Activated CD4-positive, alpha-beta memory T cell treated with anti-CD3 and anti-CD28 coated beads, Interleukin-2, amount 10 ng/mL, durations not matched to agents 7 days and 5 days (primary cell): ENCODE measurements at regions not wholly inside any gene's neighbourhood (a gene's known extent, or its start where the extent isn't known, plus 50 kb on each side); places are given as distances from the start of the nearest gene placed in this dataset.

Experiments
- CTCF ChIA-PET: fragments of 350-600 bp; sonication (Branson Sonifier 250); formaldehyde crosslinking; loops from one replicate; lab custom pipeline; 2021; ENCODE audit warnings: antibody characterized with exemption, inconsistent platforms; lab: Charles Lee
- POLR2A ChIA-PET: fragments of 350-600 bp; sonication (Branson Sonifier 250); formaldehyde crosslinking; loops from one replicate; lab custom pipeline; 2021; ENCODE audit warnings: antibody characterized with exemption; lab: Charles Lee
- DNase-seq: peaks from one replicate; pipeline ENCODE4 v3.0.0-alpha.2; 2020
- H3K27ac Mint-ChIP-seq: one replicate; pipeline ENCODE4 v1.8.0; 2021; ENCODE audit warnings: mild to moderate bottlenecking, mixed read lengths
- H3K27me3 Mint-ChIP-seq: one replicate; pipeline ENCODE4 v1.8.0; 2021; ENCODE audit warnings: mixed read lengths
- H3K36me3 Mint-ChIP-seq: one replicate; pipeline ENCODE4 v1.8.0; 2021; ENCODE audit warnings: low read depth, mixed read lengths
- H3K4me1 Mint-ChIP-seq: one replicate; pipeline ENCODE4 v1.8.0; 2021; ENCODE audit warnings: mixed read lengths
- H3K4me3 Mint-ChIP-seq: one replicate; pipeline ENCODE4 v1.8.0; 2021; ENCODE audit warnings: mild to moderate bottlenecking, mixed read lengths
- H3K9me3 Mint-ChIP-seq: one replicate; pipeline ENCODE4 v1.8.0; 2021; ENCODE audit warnings: mixed read lengths

DNA sequence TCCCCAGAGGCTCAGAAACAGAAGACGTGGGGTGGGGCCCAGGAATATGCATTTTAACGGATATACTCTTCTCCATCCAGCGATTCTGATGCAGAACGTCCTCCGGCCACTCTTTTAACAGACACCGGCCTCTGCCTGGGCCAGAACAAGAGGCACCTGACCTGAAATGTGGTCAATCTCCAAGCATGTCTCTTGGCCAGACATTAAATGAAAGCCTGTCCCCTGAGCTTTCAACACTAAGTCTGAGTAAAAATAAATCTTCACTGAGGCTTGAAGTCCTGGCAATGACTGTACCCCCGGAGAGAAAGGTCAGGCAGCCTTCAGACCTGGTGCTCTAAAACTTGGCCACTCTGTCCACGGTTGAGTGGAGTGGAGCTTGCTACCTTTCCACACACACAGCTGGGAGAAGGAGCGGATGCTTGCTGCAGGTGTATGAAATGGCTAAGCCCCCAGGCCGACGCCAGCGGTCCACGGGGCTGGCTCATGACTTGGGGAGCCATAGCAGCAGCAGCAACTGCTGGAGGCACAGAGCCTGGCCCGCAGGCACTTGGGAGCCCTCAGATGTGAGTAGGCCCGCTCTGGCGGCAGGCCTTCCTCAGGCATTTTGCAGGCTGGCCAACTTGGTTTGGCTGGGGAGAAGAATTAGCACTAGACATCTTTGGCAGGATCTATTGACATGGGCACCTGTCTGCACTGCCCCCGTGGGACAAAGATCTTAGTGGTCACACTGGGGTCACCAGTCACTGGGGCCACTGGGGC, 79.7 kb downstream of the TMEM17 start:
- ChIA-PET POLR2A (no interaction called here), CTCF (no interaction called here)
- Mint-ChIP-seq H3K36me3 (no peaks in the 10 kb centered on the region), H3K4me1 (no peaks in the 10 kb centered on the region), H3K27ac (no peak overlapping the region), H3K27me3 (peaks cover 9% of the 10 kb centered on the region), H3K4me3 (no peak overlapping the region), H3K9me3 (no peaks in the 10 kb centered on the region)
- DNase-seq: no peak

DNA sequence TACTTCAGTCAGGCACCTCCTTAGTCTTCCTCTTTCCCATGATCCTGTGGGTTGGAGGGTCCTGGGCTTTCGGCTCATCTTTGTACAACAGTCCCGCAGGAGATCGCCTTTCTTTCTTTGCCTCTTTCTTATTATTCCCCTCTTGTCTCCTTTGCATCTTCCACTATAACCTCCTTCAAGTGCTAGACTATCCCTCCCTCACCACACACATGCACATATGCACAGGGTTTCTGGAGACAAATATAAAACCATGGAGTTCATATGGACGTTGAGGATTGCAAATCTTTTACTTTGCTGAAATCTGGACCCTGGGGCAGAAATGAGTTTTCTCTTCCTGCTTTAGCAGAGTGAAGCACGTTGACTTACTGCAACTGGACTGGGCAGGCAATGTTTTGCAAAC, 80.3 kb downstream of the TMEM17 start:
- H3K9me3 Mint-ChIP-seq: no peaks in the 10 kb centered on the region
- H3K4me1 Mint-ChIP-seq: no peaks in the 10 kb centered on the region
- peaks cover 15% of the 10 kb centered on the region for H3K27me3 Mint-ChIP-seq
- ChIA-PET CTCF (no interaction called here), POLR2A (no interaction called here)
- DNase-seq: no peak
- no peaks in the 10 kb centered on the region for H3K36me3 Mint-ChIP-seq
- H3K4me3 Mint-ChIP-seq: no peak overlapping the region
- no peak overlapping the region for H3K27ac Mint-ChIP-seq

- DNase-seq: no peak
- no peak overlapping the region for H3K27ac Mint-ChIP-seq
- CTCF ChIA-PET: no interaction called here
- H3K4me3 Mint-ChIP-seq: no peak overlapping the region
- POLR2A ChIA-PET: no interaction called here
- no peaks in the 10 kb centered on the region for H3K9me3 Mint-ChIP-seq
- H3K36me3 Mint-ChIP-seq: no peaks in the 10 kb centered on the region
- H3K27me3 Mint-ChIP-seq: peaks cover 19% of the 10 kb centered on the region
- no peaks in the 10 kb centered on the region for H3K4me1 Mint-ChIP-seq
Measured at GRCh38 chr2:62424899-62425298, 81.1 kb downstream of the TMEM17 start.

DNA sequence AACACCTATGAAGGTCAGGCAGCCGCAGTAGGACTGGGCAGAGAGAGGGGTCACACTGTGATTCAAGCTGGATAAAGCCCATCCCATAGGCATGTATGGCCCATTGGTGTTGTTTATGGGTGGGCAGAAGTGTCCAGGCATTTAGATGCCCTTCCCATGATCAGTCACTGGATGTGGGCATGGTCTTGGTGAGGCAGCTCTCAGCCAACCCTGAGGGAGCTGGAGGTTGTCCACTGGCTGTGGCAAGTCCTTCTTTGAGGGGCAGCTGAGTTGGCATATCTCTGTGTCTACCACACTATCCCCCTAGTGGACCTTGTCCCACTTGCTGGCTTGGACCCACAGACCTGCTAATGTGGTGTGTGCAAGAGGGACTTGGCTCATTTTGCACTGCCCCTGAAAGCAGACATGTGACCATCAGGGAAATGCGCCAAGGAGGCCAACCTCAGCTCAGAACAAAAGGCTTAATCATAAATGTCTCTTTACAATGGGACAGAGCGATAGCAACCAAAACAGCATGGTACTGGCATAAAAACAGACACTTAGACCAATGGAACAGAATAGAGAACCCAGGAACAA, 82.0 kb downstream of the TMEM17 start:
- Mint-ChIP-seq H3K4me3 (no peak overlapping the region), H3K27me3 (peaks cover 23% of the 10 kb centered on the region), H3K27ac (no peak overlapping the region), H3K9me3 (peaks cover 2% of the 10 kb centered on the region), H3K4me1 (no peaks in the 10 kb centered on the region), H3K36me3 (no peaks in the 10 kb centered on the region)
- POLR2A ChIA-PET: no interaction called here
- CTCF ChIA-PET: no interaction called here
- no peak for DNase-seq

- Mint-ChIP-seq H3K9me3 (peaks cover 2% of the 10 kb centered on the region), H3K4me1 (no peaks in the 10 kb centered on the region), H3K27me3 (peaks cover 23% of the 10 kb centered on the region), H3K36me3 (no peaks in the 10 kb centered on the region), H3K4me3 (no peak overlapping the region), H3K27ac (no peak overlapping the region)
- ChIA-PET POLR2A (no interaction called here), CTCF (no interaction called here)
- no peak for DNase-seq
Measured at GRCh38 chr2:62423235-62423634, 82.8 kb downstream of the TMEM17 start.

DNA sequence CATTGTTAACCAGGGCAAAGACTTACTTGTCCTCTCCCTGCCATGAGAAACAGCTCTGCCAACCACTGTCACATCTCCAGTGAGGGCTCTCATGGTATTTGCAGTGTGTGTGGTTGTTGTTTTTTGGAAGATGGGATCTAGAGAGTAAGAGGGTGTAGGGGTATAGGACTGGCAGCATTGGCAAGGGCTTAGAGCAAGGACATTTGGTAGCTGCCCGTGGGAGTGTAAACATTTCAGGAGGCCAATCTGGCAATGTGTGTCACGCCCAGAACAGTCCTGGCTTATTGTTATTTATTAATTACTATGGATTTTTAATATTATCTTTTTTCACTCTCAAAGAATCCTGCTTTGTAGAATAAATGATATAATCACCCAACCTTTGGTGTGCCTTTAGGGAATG, 90.5 kb downstream of the TMEM17 start:
- no peaks in the 10 kb centered on the region for H3K36me3 Mint-ChIP-seq
- no peak overlapping the region for H3K4me3 Mint-ChIP-seq
- peaks cover 14% of the 10 kb centered on the region for H3K4me1 Mint-ChIP-seq
- ChIA-PET POLR2A (interaction anchor here (1.1 kb wide), 1 partner anchor 218 kb away, joined by 3 read pairs; no protein-coding TSS in a partner anchor), CTCF (interaction anchor here (1.0 to 1.6 kb wide), 2 partner anchors 421 to 422 kb away, joined by 4 to 6 read pairs; no protein-coding TSS in a partner anchor)
- no peak for DNase-seq
- peaks cover 10% of the 10 kb centered on the region for H3K27me3 Mint-ChIP-seq
- H3K27ac Mint-ChIP-seq: peak overlapping the region; percentile 45
- H3K9me3 Mint-ChIP-seq: peaks cover 2% of the 10 kb centered on the region

GRCh38 chr2:62415019-62415431, 91.0 kb downstream of the TMEM17 start:
- ChIA-PET POLR2A (interaction anchor here (1.1 kb wide), 1 partner anchor 218 kb away, joined by 3 read pairs; no protein-coding TSS in a partner anchor), CTCF (interaction anchor here (1.0 to 1.6 kb wide), 2 partner anchors 420 to 422 kb away, joined by 4 to 6 read pairs; no protein-coding TSS in a partner anchor)
- H3K4me1 Mint-ChIP-seq: peaks cover 14% of the 10 kb centered on the region
- peaks cover 2% of the 10 kb centered on the region for H3K9me3 Mint-ChIP-seq
- H3K27ac Mint-ChIP-seq: peak overlapping the region; percentile 45
- no peaks in the 10 kb centered on the region for H3K36me3 Mint-ChIP-seq
- H3K4me3 Mint-ChIP-seq: no peak overlapping the region
- H3K27me3 Mint-ChIP-seq: peaks cover 9% of the 10 kb centered on the region
- DNase-seq: no peak

GRCh38 chr2:62413116-62413663, 92.8 kb downstream of the TMEM17 start:
- CTCF ChIA-PET: interaction anchor here (1.5 to 2.5 kb wide), 3 partner anchors 10 to 494 kb away, joined by 7 to 12 read pairs (median 8); no protein-coding TSS in a partner anchor
- H3K4me3 Mint-ChIP-seq: no peak overlapping the region
- peaks cover 14% of the 10 kb centered on the region for H3K4me1 Mint-ChIP-seq

GRCh38 chr2:62412347-62412742, 93.7 kb downstream of the TMEM17 start:
- H3K4me1 Mint-ChIP-seq: peaks cover 14% of the 10 kb centered on the region
- H3K36me3 Mint-ChIP-seq: no peaks in the 10 kb centered on the region
- no peak overlapping the region for H3K27ac Mint-ChIP-seq
- ChIA-PET CTCF (interaction anchor here (1.5 to 2.5 kb wide), 4 partner anchors 9 to 493 kb away, joined by 5 to 12 read pairs (median 8); no protein-coding TSS in a partner anchor), POLR2A (no interaction called here)
- no peak overlapping the region for H3K4me3 Mint-ChIP-seq
- no peaks in the 10 kb centered on the region for H3K27me3 Mint-ChIP-seq
- H3K9me3 Mint-ChIP-seq: no peaks in the 10 kb centered on the region
- DNase-seq: no peak

More at GRCh38 chr2:62413116-62413663, 92.8 kb downstream of the TMEM17 start:
- Mint-ChIP-seq H3K36me3 (no peaks in the 10 kb centered on the region), H3K27me3 (peaks cover 4% of the 10 kb centered on the region), H3K9me3 (no peaks in the 10 kb centered on the region), H3K27ac (no peak overlapping the region)
- POLR2A ChIA-PET: no interaction called here
- DNase-seq: no peak

- no peaks in the 10 kb centered on the region for H3K9me3 Mint-ChIP-seq
- CTCF ChIA-PET: interaction anchor here (0.7 to 2.0 kb wide), 7 partner anchors 9 to 492 kb away, joined by 3 to 9 read pairs (median 3); no protein-coding TSS in a partner anchor
Measured at GRCh38 chr2:62410926-62411456, 95.0 kb downstream of the TMEM17 start.

GRCh38 chr2:62410015-62410453, 96.0 kb downstream of the TMEM17 start:
- no peaks in the 10 kb centered on the region for H3K27me3 Mint-ChIP-seq
- ChIA-PET POLR2A (no interaction called here), CTCF (interaction anchor here (1.7 to 2.0 kb wide), 2 partner anchors 417 to 491 kb away, joined by 8 to 9 read pairs; no protein-coding TSS in a partner anchor)
- H3K4me1 Mint-ChIP-seq: peaks cover 8% of the 10 kb centered on the region
- H3K9me3 Mint-ChIP-seq: no peaks in the 10 kb centered on the region
- no peak overlapping the region for H3K4me3 Mint-ChIP-seq
- H3K36me3 Mint-ChIP-seq: no peaks in the 10 kb centered on the region
- no peak for DNase-seq
- H3K27ac Mint-ChIP-seq: no peak overlapping the region

More at GRCh38 chr2:62410926-62411456, 95.0 kb downstream of the TMEM17 start:
- Mint-ChIP-seq H3K27ac (no peak overlapping the region), H3K4me3 (no peak overlapping the region), H3K27me3 (no peaks in the 10 kb centered on the region), H3K4me1 (peaks cover 14% of the 10 kb centered on the region), H3K36me3 (no peaks in the 10 kb centered on the region)
- no peak for DNase-seq
- POLR2A ChIA-PET: no interaction called here

DNA sequence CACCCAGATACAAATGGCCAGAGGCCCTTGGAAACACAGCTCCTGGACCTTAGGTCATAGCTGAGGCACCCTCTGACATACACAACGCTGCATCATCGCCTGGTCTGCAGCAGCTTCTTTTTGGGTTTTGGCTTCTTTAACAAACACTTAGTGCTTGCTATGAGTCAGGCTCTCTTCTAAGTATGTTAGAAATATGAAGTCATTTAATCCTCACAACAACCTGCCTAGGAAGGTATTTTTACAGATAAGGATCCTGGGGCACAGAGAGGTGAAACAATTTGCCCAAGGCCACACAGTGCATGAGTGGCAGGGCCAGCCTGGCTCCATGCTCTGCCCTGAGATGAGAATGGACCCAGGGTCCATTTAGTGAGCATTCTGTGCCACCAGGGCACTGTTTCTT, 96.6 kb downstream of the TMEM17 start:
- no peaks in the 10 kb centered on the region for H3K27me3 Mint-ChIP-seq
- POLR2A ChIA-PET: no interaction called here
- CTCF ChIA-PET: no interaction called here
- DNase-seq: no peak
- peaks cover 3% of the 10 kb centered on the region for H3K4me1 Mint-ChIP-seq
- H3K9me3 Mint-ChIP-seq: no peaks in the 10 kb centered on the region
- H3K27ac Mint-ChIP-seq: no peak overlapping the region
- H3K36me3 Mint-ChIP-seq: no peaks in the 10 kb centered on the region
- H3K4me3 Mint-ChIP-seq: no peak overlapping the region

GRCh38 chr2:62408241-62408677, 97.7 kb downstream of the TMEM17 start:
- CTCF ChIA-PET: interaction anchor here (0.6 kb wide), 1 partner anchor 10 kb away, joined by 3 read pairs; no protein-coding TSS in a partner anchor
- no peak overlapping the region for H3K4me3 Mint-ChIP-seq

More at GRCh38 chr2:62408241-62408677, 97.7 kb downstream of the TMEM17 start:
- Mint-ChIP-seq H3K36me3 (no peaks in the 10 kb centered on the region), H3K27ac (no peak overlapping the region), H3K27me3 (no peaks in the 10 kb centered on the region), H3K4me1 (peaks cover 2% of the 10 kb centered on the region), H3K9me3 (no peaks in the 10 kb centered on the region)
- DNase-seq: no peak
- POLR2A ChIA-PET: no interaction called here
